HEK293 (cell line): ENCODE measurements at regions not wholly inside any gene's neighbourhood (a gene's known extent, or its start where the extent isn't known, plus 50 kb on each side); places are given as distances from the start of the nearest gene placed in this dataset.

Source experiments
- CTCF ChIA-PET: fragments of 350-600 bp; formaldehyde crosslinking; extraction: SDS; loops from one replicate; lab custom pipeline; 2021; ENCODE audit warnings: antibody characterized with exemption; lab: Yijun Ruan, JAX
- POLR2A ChIA-PET: fragments of 300-600 bp; formaldehyde crosslinking; extraction: SDS; loops from one replicate; lab custom pipeline; 2020; ENCODE audit warnings: antibody characterized with exemption, inconsistent platforms; lab: Yijun Ruan, JAX
- H3K27ac ChIP-seq: fragments of 200-500 bp; sonication (Bioruptor generic); 2 replicates; pipeline ENCODE4 v1.5.1; 2014; ENCODE audit warnings: low read depth, low read length, control low read depth, inconsistent platforms; ENCODE audit errors: extremely low read depth
- H3K36me3 ChIP-seq, 2 experiments: fragments of 200-500 bp in 1 of 2; sonication (Bioruptor generic) in 1 of 2; 1 replicate in 1 of 2; 2 replicates in 1 of 2; pipeline ENCODE4 v1.5.1; 2014 to 2017; ENCODE audit warnings: inconsistent platforms in 2 of 2, low read length in 2 of 2; ENCODE audit not compliant: control insufficient read depth in 2 of 2, insufficient read depth in 1 of 2
- H3K4me1 ChIP-seq: fragments of 200-500 bp; sonication (Bioruptor generic); 2 replicates; pipeline ENCODE4 v1.5.1; 2014; ENCODE audit warnings: mild to moderate bottlenecking, low read length, inconsistent platforms; ENCODE audit not compliant: control insufficient read depth, insufficient read depth
- H3K4me3 ChIP-seq: 2 replicates; pipeline ENCODE4 v1.5.1; 2011; ENCODE audit warnings: low read depth, mild to moderate bottlenecking, control low read depth, low read length, moderate library complexity
- H3K9me3 ChIP-seq: fragments of 200-500 bp; sonication (Bioruptor generic); 2 replicates; pipeline ENCODE4 v1.5.1; 2014; ENCODE audit warnings: low read depth, low read length, inconsistent platforms; ENCODE audit not compliant: control insufficient read depth, insufficient read depth
- BCL6B ChIP-seq: fragments of 450-650 bp; formaldehyde crosslinking; IDR thresholded peaks from 2 replicates; pipeline ENCODE4 v1.5.1; 2017; ENCODE audit warnings: missing biosample characterization, missing genetic modification characterization
- GLI4 ChIP-seq: fragments of 450-650 bp; formaldehyde crosslinking; IDR thresholded peaks from 2 replicates; pipeline ENCODE4 v1.5.1; 2016; ENCODE audit warnings: missing biosample characterization, missing genetic modification characterization
- PRDM1 ChIP-seq: fragments of 450-650 bp; formaldehyde crosslinking; IDR thresholded peaks from 2 replicates; pipeline ENCODE4; 2016; ENCODE audit warnings: missing biosample characterization, missing genetic modification characterization
- PRDM10 ChIP-seq: fragments of 450-650 bp; formaldehyde crosslinking; IDR thresholded peaks from 2 replicates; pipeline ENCODE4 v1.5.1; 2016; ENCODE audit warnings: missing biosample characterization, missing genetic modification characterization
- ZBTB6 ChIP-seq: fragments of 450-650 bp; formaldehyde crosslinking; IDR thresholded peaks from 2 replicates; pipeline ENCODE4 v1.5.1; 2017; ENCODE audit warnings: missing biosample characterization, missing genetic modification characterization
- ZNF138 ChIP-seq: fragments of 450-650 bp; formaldehyde crosslinking; IDR thresholded peaks from 2 replicates; pipeline ENCODE4 v1.5.1; 2016; ENCODE audit warnings: missing biosample characterization, missing genetic modification characterization, borderline replicate concordance
- ZNF292 ChIP-seq: fragments of 450-650 bp; formaldehyde crosslinking; IDR thresholded peaks from 2 replicates; pipeline ENCODE4 v1.5.1; 2016; ENCODE audit warnings: low read depth, missing biosample characterization, missing genetic modification characterization, borderline replicate concordance
- ZNF362 ChIP-seq: fragments of 450-650 bp; formaldehyde crosslinking; IDR thresholded peaks from 2 replicates; pipeline ENCODE4 v1.5.1; 2016; ENCODE audit warnings: missing biosample characterization, missing genetic modification characterization
- ZNF404 ChIP-seq: fragments of 450-650 bp; formaldehyde crosslinking; IDR thresholded peaks from 2 replicates; pipeline ENCODE4 v1.5.1; 2017; ENCODE audit warnings: missing biosample characterization, missing genetic modification characterization
- ZNF423 ChIP-seq: fragments of 450-650 bp; formaldehyde crosslinking; IDR thresholded peaks from 2 replicates; pipeline ENCODE4 v1.5.1; 2016; ENCODE audit warnings: missing biosample characterization, missing genetic modification characterization
- ZNF654 ChIP-seq: fragments of 450-650 bp; formaldehyde crosslinking; IDR thresholded peaks from 2 replicates; pipeline ENCODE4 v1.5.1; 2016; ENCODE audit warnings: low read depth, missing biosample characterization, missing genetic modification characterization
- ZNF660 ChIP-seq: fragments of 450-650 bp; IDR thresholded peaks from 2 replicates; pipeline ENCODE4 v1.5.1; 2018; ENCODE audit warnings: missing biosample characterization, mild to moderate bottlenecking, missing genetic modification characterization
- ZNF677 ChIP-seq: fragments of 450-650 bp; IDR thresholded peaks from 2 replicates; pipeline ENCODE4 v1.5.0; 2018; ENCODE audit warnings: missing biosample characterization, mild to moderate bottlenecking, missing genetic modification characterization, moderate library complexity
- TF ChIP-seq, protein P1 (sequence below): fragments of 450-650 bp; formaldehyde crosslinking; IDR thresholded peaks from 2 replicates; pipeline ENCODE4 v1.5.1; 2016; ENCODE audit warnings: missing biosample characterization, missing genetic modification characterization

DNA sequence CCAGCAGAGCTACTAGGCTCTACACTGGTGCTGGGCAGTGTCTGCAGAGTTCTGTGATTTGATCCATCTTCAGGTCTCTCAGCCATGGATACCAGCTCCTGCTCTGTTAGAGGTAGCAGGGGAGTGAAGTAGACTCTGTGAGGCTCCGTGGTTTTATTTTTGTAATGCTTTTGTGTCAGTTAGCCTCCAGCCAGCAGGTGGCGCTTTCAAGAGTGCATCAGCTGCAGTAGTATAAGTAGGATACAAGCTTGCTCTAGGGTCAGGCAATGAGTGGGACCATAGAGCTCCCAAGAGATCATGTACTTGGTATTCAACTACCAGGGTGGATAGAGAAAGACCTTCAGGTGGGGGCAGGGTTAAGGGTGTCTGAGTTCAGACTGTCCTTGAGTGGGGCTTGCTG lies 362.5 kb upstream of the TRAM1L1 start:
- CTCF ChIA-PET = interaction anchor here (0.6 kb wide), 1 partner anchor 567 kb away, joined by 4 read pairs; no protein-coding TSS in a partner anchor
- H3K27ac ChIP-seq = no peak overlapping the region
- H3K4me3 ChIP-seq = no peak overlapping the region
- H3K4me1 ChIP-seq = no peaks in the 10 kb centered on the region
- no peak for TF ChIP-seq ZNF404 (tag by site-specific recombination)
- 0 out of 2 replicates have a peak, but pooled peaks have one; percentile 8 for TF ChIP-seq ZNF654 (tag by site-specific recombination)
- no peaks in the 10 kb centered on the region for H3K36me3 ChIP-seq
- POLR2A ChIA-PET = no interaction called here
- no peaks in the 10 kb centered on the region for H3K9me3 ChIP-seq

DNA sequence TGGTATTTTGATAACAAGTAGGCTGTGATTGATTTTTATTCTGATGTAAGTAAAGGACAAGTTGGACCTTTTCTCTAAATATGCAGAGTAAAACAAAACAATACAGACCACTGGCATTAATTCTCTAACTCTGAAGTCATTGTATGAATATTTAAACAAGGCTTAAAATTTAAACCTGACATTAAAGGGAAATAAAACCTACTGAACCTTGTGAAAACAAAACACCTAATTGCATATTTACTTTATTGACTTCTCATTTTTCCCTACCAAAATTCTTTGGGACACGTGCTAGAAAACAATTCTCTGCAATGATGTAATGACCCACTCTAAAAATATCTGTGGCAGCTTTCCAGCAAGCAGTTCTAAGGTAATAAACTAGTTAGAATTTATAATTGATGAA lies 369.7 kb upstream of the TRAM1L1 start:
- Histone ChIP-seq H3K9me3 (no peaks in the 10 kb centered on the region), H3K4me3 (no peak overlapping the region), H3K36me3 (no peaks in the 10 kb centered on the region), H3K4me1 (no peaks in the 10 kb centered on the region), H3K27ac (no peak overlapping the region)
- CTCF ChIA-PET = interaction anchor here (0.7 kb wide), 1 partner anchor 858 kb away, joined by 7 read pairs; no protein-coding TSS in a partner anchor
- no peak for TF ChIP-seq BCL6B (tag by site-specific recombination)
- no peak for TF ChIP-seq ZNF423 (tag by site-specific recombination)
- TF ChIP-seq, protein P1, sequence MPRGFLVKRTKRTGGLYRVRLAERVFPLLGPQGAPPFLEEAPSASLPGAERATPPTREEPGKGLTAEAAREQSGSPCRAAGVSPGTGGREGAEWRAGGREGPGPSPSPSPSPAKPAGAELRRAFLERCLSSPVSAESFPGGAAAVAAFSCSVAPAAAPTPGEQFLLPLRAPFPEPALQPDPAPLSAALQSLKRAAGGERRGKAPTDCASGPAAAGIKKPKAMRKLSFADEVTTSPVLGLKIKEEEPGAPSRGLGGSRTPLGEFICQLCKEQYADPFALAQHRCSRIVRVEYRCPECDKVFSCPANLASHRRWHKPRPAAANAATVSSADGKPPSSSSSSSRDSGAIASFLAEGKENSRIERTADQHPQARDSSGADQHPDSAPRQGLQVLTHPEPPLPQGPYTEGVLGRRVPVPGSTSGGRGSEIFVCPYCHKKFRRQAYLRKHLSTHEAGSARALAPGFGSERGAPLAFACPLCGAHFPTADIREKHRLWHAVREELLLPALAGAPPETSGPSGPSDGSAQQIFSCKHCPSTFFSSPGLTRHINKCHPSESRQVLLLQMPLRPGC (tag by site-specific recombination) = no peak
- no peak for TF ChIP-seq ZBTB6
- no peak for TF ChIP-seq ZNF292 (tag by site-specific recombination)
- TF ChIP-seq PRDM10 (tag by site-specific recombination) = no peak
- no peak for TF ChIP-seq GLI4
- no peak for TF ChIP-seq PRDM1 (tag by site-specific recombination)
- no peak for TF ChIP-seq ZNF362 (tag by site-specific recombination)
- no peak for TF ChIP-seq ZNF138 (tag by site-specific recombination)
- no peak for TF ChIP-seq ZNF660 (tag by site-specific recombination)
- TF ChIP-seq ZNF677 = no peak
- POLR2A ChIA-PET = no interaction called here
